OCI-LY3 (cell line): ENCODE measurements at regions not wholly inside any gene's neighbourhood (a gene's known extent, or its start where the extent isn't known, plus 50 kb on each side); places are given as distances from the start of the nearest gene placed in this dataset.

ENCODE experiments used
- H2AFZ ChIP-seq: fragments of 200-600, 300-600 bp; shearing (Covaris generic); 2 replicates; pipeline ENCODE4 v1.6.0; 2014; ENCODE audit warnings: antibody characterized with exemption, low read depth, low read length
- H3K27ac ChIP-seq: fragments of 200-600, 300-600 bp; sonication (generic); 2 replicates; pipeline ENCODE4 v1.5.1; 2014; ENCODE audit warnings: mild to moderate bottlenecking, low read length, moderate library complexity, mixed read lengths
- H3K27me3 ChIP-seq: fragments of 200-600, 300-600 bp; sonication (generic); 2 replicates; pipeline ENCODE4 v1.6.1; 2014; ENCODE audit warnings: low read depth, low read length, mixed read lengths
- H3K36me3 ChIP-seq: fragments of 200-600, 300-600 bp; sonication (generic); replicated peaks from 2 replicates; pipeline ENCODE3; 2014; ENCODE audit warnings: low read depth, low read length, mixed read lengths
- H3K4me1 ChIP-seq: fragments of 300-600, 200-600 bp; sonication (generic); 2 replicates; pipeline ENCODE4 v1.6.1; 2014; ENCODE audit warnings: low read length, mixed read lengths
- H3K4me2 ChIP-seq: fragments of 200-600, 300-600 bp; sonication (generic); 2 replicates; pipeline ENCODE4 v1.6.1; 2014; ENCODE audit warnings: low read length, mixed read lengths
- H3K4me3 ChIP-seq: fragments of 300-600, 200-600 bp; sonication (generic); 2 replicates; pipeline ENCODE4 v1.5.1; 2014; ENCODE audit warnings: antibody characterized with exemption, mild to moderate bottlenecking, low read length, moderate library complexity
- H3K79me2 ChIP-seq: fragments of 300-600, 200-600 bp; shearing (Covaris generic); 2 replicates; pipeline ENCODE4 v1.6.1; 2014; ENCODE audit warnings: mild to moderate bottlenecking, low read length, mixed read lengths
- H3K9ac ChIP-seq: fragments of 300-600, 200-600 bp; shearing (Covaris generic); 2 replicates; pipeline ENCODE4 v1.6.0; 2014; ENCODE audit warnings: mild to moderate bottlenecking, low read length, moderate library complexity
- H3K9me3 ChIP-seq: fragments of 200-600, 300-600 bp; shearing (Covaris generic); 2 replicates; pipeline ENCODE4 v1.6.1; 2014; ENCODE audit warnings: low read length, mixed read lengths; ENCODE audit not compliant: insufficient read depth
- H4K20me1 ChIP-seq: fragments of 200-600, 300-600 bp; sonication (generic); 2 replicates; pipeline ENCODE4 v1.6.1; 2016; ENCODE audit warnings: low read length, mixed read lengths; ENCODE audit not compliant: insufficient read depth
- CTCF ChIP-seq: fragments of 200-600, 300-600 bp; sonication (generic); IDR thresholded peaks from 2 replicates; pipeline ENCODE4 v1.5.1; 2014; ENCODE audit warnings: antibody characterized with exemption, low read length, low read depth
- EZH2phosphoT487 ChIP-seq: fragments of 200-600 bp; shearing (Covaris generic); IDR thresholded peaks from 2 replicates; pipeline ENCODE4 v1.6.1; 2018; ENCODE audit warnings: antibody characterized with exemption, mixed run types, low read depth

- H3K27ac ChIP-seq = no peak overlapping the region
- no peaks in the 10 kb centered on the region for H3K9me3 ChIP-seq
- no peak overlapping the region for H3K9ac ChIP-seq
- H3K79me2 ChIP-seq = no peaks in the 10 kb centered on the region
- no peak for TF ChIP-seq EZH2phosphoT487
- TF ChIP-seq CTCF = no peak
- H3K27me3 ChIP-seq = no peaks in the 10 kb centered on the region
- no peak overlapping the region for H2AFZ ChIP-seq
- no peak overlapping the region for H3K4me2 ChIP-seq
- H3K4me3 ChIP-seq = no peak overlapping the region
- no peaks in the 10 kb centered on the region for H3K4me1 ChIP-seq
- H3K36me3 ChIP-seq = no peaks in the 10 kb centered on the region
- no peaks in the 10 kb centered on the region for H4K20me1 ChIP-seq
Measured at GRCh38 chr14:98994561-98994960, 277.4 kb downstream of the BCL11B start.

GRCh38 chr14:98997526-98998205 lies 274.3 kb downstream of the BCL11B start:
- no peaks in the 10 kb centered on the region for H3K36me3 ChIP-seq
- no peak overlapping the region for H3K9ac ChIP-seq
- no peaks in the 10 kb centered on the region for H3K27me3 ChIP-seq
- H4K20me1 ChIP-seq = no peaks in the 10 kb centered on the region
- H3K9me3 ChIP-seq = no peaks in the 10 kb centered on the region
- no peak overlapping the region for H3K27ac ChIP-seq
- H3K4me2 ChIP-seq = no peak overlapping the region
- H3K4me1 ChIP-seq = no peaks in the 10 kb centered on the region
- H2AFZ ChIP-seq = no peak overlapping the region
- H3K79me2 ChIP-seq = no peaks in the 10 kb centered on the region
- no peak overlapping the region for H3K4me3 ChIP-seq
- no peak for TF ChIP-seq EZH2phosphoT487
- TF ChIP-seq CTCF = no peak

GRCh38 chr14:98999345-98999744 lies 272.7 kb downstream of the BCL11B start:
- no peaks in the 10 kb centered on the region for H3K9me3 ChIP-seq
- TF ChIP-seq EZH2phosphoT487 = no peak
- no peak for TF ChIP-seq CTCF
- no peaks in the 10 kb centered on the region for H3K79me2 ChIP-seq
- H3K4me1 ChIP-seq = no peaks in the 10 kb centered on the region
- H3K27ac ChIP-seq = no peak overlapping the region
- no peak overlapping the region for H2AFZ ChIP-seq
- H3K4me2 ChIP-seq = no peak overlapping the region
- H3K4me3 ChIP-seq = no peak overlapping the region
- H3K27me3 ChIP-seq = no peaks in the 10 kb centered on the region
- no peaks in the 10 kb centered on the region for H3K36me3 ChIP-seq
- H4K20me1 ChIP-seq = no peaks in the 10 kb centered on the region
- H3K9ac ChIP-seq = no peak overlapping the region

- Histone ChIP-seq H2AFZ (no peak overlapping the region), H3K4me3 (no peak overlapping the region), H3K4me2 (no peak overlapping the region), H3K79me2 (no peaks in the 10 kb centered on the region), H3K27ac (no peak overlapping the region), H4K20me1 (no peaks in the 10 kb centered on the region), H3K4me1 (no peaks in the 10 kb centered on the region), H3K9ac (no peak overlapping the region), H3K36me3 (no peaks in the 10 kb centered on the region), H3K27me3 (no peaks in the 10 kb centered on the region), H3K9me3 (no peaks in the 10 kb centered on the region)
- TF ChIP-seq CTCF (no peak), EZH2phosphoT487 (no peak)
Measured at GRCh38 chr14:98999901-99000300, 272.1 kb downstream of the BCL11B start.
